ENCODE measurements at regions not wholly inside any gene's neighbourhood (a gene's known extent, or its start where the extent isn't known, plus 50 kb on each side); places are given as distances from the start of the nearest gene placed in this dataset.

GRCh38 chr18:73670039-73670438, 477.6 kb downstream of the FBXO15 start (continued):
- TF ChIP-seq ZNF462 (CRISPR knock-in tag; IDR thresholded peaks at IDR 0.05) (no peak), ZNF114 (CRISPR knock-in tag; IDR thresholded peaks at IDR 0.05) (no peak)

DNA sequence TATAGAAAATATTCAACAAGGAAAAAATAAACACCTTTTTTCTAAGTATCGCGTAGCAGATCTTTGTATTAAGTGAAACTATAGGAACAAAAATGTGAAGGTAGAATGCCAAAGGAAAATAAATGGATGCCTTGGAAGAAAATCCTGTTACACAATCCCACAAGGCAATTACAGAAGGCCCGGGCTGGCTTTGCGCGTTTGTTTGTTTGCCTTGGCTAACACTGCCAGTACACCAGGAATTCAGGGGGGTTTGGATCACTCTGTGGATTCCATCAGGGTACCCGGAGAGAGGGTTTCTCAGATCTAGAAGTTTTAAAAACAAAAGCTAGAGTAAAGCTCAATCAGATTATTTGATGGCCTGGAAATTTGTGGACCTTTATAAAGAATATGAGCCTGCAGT, 478.3 kb downstream of the FBXO15 start:
- H3K4me3 ChIP-seq, result no peak overlapping the region
- DNase-seq (ENCODE audit: low spot score), result no peak
- Mint-ChIP-seq H3K4me1 (no peaks in the 10 kb centered on the region), H3K36me3 (ENCODE audit: low read depth) (no peaks in the 10 kb centered on the region), H3K27ac (no peak overlapping the region), H3K4me3 (no peak overlapping the region), H3K9me3 (0 out of 3 replicates have a peak, but pooled peaks cover 5% of the 10 kb centered on the region), H3K27me3 (ENCODE audit: insufficient read depth, low read depth, poor library complexity) (no peaks in the 10 kb centered on the region)
- H3K27me3 ChIP-seq (ENCODE audit: insufficient read depth), result no peaks in the 10 kb centered on the region
- H3K4me1 ChIP-seq (ENCODE audit: insufficient read depth), result no peaks in the 10 kb centered on the region
- no peaks in the 10 kb centered on the region for H3F3A ChIP-seq (replicated peaks; ENCODE audit: low read depth)
- no peak overlapping the region for H2AFZ ChIP-seq
- H4K20me1 ChIP-seq (replicated peaks; ENCODE audit: insufficient read depth), result no peaks in the 10 kb centered on the region
- no peak for TF ChIP-seq CREB1 (CRISPR knock-in tag; IDR thresholded peaks at IDR 0.05; ENCODE audit: low read depth)
- TF ChIP-seq, protein P1, sequence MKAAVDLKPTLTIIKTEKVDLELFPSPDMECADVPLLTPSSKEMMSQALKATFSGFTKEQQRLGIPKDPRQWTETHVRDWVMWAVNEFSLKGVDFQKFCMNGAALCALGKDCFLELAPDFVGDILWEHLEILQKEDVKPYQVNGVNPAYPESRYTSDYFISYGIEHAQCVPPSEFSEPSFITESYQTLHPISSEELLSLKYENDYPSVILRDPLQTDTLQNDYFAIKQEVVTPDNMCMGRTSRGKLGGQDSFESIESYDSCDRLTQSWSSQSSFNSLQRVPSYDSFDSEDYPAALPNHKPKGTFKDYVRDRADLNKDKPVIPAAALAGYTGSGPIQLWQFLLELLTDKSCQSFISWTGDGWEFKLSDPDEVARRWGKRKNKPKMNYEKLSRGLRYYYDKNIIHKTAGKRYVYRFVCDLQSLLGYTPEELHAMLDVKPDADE (IDR thresholded peaks at IDR 0.05), result no peak
- no peaks in the 10 kb centered on the region for H3K36me3 ChIP-seq (ENCODE audit: insufficient read depth)
- no peak overlapping the region for H3K27ac ChIP-seq (ENCODE audit: low read depth)
- ATAC-seq, result no peak
- no peak overlapping the region for H3K4me2 ChIP-seq
- no peaks in the 10 kb centered on the region for H3K79me2 ChIP-seq (replicated peaks; ENCODE audit: insufficient read depth)
- no peaks in the 10 kb centered on the region for H3K9me2 ChIP-seq (ENCODE audit: insufficient read depth)

All from GM23338 (cell line).